Mucosa of descending colon (tissue), 3 donors: ENCODE measurements at regions not wholly inside any gene's neighbourhood (a gene's known extent, or its start where the extent isn't known, plus 50 kb on each side); places are given as distances from the start of the nearest gene placed in this dataset.
"Not testable (repeated sequence)": the region's sequence is repeated elsewhere in the genome, so short reads cannot be mapped to it uniquely, and the experiment has no call there.

Source experiments
- ATAC-seq: fragments of 200-7000 bp; cut with Tn5 transposase; one replicate; pipeline ENCODE4 v1.9.1; 2020; ENCODE audit warnings: mild to moderate bottlenecking, moderate library complexity
- DNase-seq, 3 donors: peaks; one replicate each; pipeline ENCODE4 v3.0.0-alpha.2; 2020
- H3K36me3 ChIP-seq: fragments of 200-600 bp; one replicate; pipeline ENCODE4 v1.8.0; 2021; ENCODE audit warnings: low read depth, mild to moderate bottlenecking
- H3K4me1 ChIP-seq: fragments of 200-600 bp; one replicate; pipeline ENCODE4 v1.8.0; 2021; ENCODE audit warnings: low read depth, mild to moderate bottlenecking
- H3K4me3 ChIP-seq: fragments of 200-600 bp; one replicate; pipeline ENCODE4 v1.8.0; 2021; ENCODE audit warnings: mild to moderate bottlenecking
- H3K9me3 ChIP-seq: fragments of 200-600 bp; one replicate; pipeline ENCODE4 v1.8.0; 2021; ENCODE audit warnings: mild to moderate bottlenecking
- intact Hi-C, 2 donors: fragments of 100-400 bp; cut with DNase I in 1 of 2; cut with micrococcal nuclease in 1 of 2; formaldehyde crosslinking; loops; one replicate each; pipeline versions ENCODE4 v1.11.0 to v1.11.1; 2022; cut with DNase I, micrococcal nuclease
- TF ChIP-seq, protein P1 (sequence below): fragments of 200-600 bp; IDR thresholded peaks from one replicate; pipeline ENCODE4 v1.8.0; 2022; ENCODE audit warnings: antibody characterized with exemption, mild to moderate bottlenecking
- donor health status: DM: no; HTN: no; CAD: no; lungs with moderate emphysema.
- donor health status: DM: no; HTN: no; CAD: no.
- donor health status: DM: no; HTN: yes; CAD: no.

DNA sequence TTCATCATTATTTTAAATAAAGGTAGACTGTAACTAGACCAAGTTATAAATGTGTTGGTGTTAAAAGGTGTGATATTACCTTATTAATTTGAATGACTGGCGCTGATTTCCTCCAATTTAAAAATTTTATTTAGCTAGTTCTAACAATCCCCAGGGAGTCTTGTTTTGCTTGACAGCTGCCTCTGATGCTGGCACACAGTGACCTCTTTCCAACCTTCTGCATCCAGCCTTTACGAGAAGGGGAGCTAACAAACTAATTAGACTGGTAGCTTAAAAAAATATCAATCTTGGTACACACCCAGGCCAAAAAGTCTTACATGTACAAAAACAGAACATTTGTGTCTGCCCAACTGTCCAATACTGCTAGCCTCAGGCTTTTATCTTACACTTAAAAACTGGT is 51.8 kb upstream of the ENPEP start:
- Histone ChIP-seq H3K36me3 (no peaks in the 10 kb centered on the region), H3K4me3 (no peak overlapping the region), H3K4me1 (no peaks in the 10 kb centered on the region), H3K9me3 (no peaks in the 10 kb centered on the region)
- intact Hi-C loops: no loop called here
- TF ChIP-seq, protein P1, sequence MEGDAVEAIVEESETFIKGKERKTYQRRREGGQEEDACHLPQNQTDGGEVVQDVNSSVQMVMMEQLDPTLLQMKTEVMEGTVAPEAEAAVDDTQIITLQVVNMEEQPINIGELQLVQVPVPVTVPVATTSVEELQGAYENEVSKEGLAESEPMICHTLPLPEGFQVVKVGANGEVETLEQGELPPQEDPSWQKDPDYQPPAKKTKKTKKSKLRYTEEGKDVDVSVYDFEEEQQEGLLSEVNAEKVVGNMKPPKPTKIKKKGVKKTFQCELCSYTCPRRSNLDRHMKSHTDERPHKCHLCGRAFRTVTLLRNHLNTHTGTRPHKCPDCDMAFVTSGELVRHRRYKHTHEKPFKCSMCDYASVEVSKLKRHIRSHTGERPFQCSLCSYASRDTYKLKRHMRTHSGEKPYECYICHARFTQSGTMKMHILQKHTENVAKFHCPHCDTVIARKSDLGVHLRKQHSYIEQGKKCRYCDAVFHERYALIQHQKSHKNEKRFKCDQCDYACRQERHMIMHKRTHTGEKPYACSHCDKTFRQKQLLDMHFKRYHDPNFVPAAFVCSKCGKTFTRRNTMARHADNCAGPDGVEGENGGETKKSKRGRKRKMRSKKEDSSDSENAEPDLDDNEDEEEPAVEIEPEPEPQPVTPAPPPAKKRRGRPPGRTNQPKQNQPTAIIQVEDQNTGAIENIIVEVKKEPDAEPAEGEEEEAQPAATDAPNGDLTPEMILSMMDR: no peak
- ATAC-seq: no peak
- no peak for DNase-seq

DNA sequence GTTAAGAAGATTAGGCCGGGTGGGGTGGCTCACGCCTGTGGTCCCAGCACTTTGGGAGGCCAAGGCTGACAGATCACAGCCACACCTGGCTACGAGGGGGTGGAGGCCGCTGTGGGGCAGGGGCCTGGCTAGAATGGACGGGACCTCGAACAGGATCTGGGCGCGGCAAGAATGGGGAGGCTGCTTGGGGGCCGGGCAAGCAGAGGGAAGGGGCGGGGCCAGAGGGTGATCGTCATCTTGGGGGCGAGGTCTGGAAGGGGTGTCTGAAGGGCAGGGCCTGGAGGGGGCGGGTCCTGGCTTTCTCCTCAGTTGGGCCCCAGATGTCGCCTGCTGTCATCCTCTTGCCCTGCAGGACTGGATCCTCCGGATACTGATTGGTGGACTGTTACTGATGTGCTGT is 57.3 kb upstream of the ENPEP start:
- Histone ChIP-seq H3K4me1 (no peaks in the 10 kb centered on the region), H3K9me3 (no peaks in the 10 kb centered on the region), H3K4me3 (no peak overlapping the region), H3K36me3 (no peaks in the 10 kb centered on the region)
- DNase-seq (no peak), ATAC-seq (no peak)
- intact Hi-C loops: no loop called here
- TF ChIP-seq, protein P1: no peak

DNA sequence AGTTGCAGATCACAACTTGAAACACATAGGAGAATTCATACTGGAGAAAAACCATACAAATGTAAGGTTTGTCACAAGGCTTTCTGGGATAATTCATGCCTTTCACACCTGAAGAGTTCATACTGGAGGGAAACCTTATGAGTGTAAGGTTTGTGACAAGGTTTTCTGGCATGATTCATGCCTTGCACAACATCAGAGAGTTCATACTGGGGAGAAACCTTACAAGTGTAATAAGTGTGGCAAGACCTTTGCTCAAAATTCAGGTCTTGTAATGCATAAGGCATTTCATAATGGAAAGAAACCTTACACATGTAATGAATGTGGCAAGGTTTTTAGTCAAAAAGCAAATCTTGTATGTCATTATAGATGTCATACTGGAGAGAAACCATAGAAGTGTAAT is 58.8 kb upstream of the ENPEP start:
- Histone ChIP-seq H3K4me3 (no peak overlapping the region), H3K9me3 (no peaks in the 10 kb centered on the region), H3K4me1 (no peaks in the 10 kb centered on the region), H3K36me3 (no peaks in the 10 kb centered on the region)
- DNase-seq: no peak
- no peak for ATAC-seq
- TF ChIP-seq, protein P1: no peak
- intact Hi-C loops: no loop called here

DNA sequence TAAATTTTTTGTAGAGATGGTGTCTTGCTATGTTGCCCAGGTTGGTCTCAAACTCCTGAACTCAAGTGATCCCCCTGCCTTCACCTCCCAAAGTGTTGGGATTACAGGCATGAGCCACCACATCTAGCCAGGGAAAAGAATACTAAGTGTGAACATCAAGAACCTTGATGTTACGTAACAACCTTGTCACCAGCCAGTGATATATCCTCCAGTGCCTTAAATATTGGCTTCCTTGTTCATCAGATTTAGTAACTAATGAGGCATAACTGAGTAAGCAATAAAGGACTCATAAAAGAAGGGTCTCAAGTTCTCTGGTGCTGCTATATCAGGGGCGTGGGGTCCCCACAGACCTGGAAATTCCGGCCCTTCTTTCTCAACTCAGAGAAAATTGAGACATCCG is 60.5 kb upstream of the ENPEP start:
- TF ChIP-seq, protein P1: no peak
- no peak for ATAC-seq

DNA sequence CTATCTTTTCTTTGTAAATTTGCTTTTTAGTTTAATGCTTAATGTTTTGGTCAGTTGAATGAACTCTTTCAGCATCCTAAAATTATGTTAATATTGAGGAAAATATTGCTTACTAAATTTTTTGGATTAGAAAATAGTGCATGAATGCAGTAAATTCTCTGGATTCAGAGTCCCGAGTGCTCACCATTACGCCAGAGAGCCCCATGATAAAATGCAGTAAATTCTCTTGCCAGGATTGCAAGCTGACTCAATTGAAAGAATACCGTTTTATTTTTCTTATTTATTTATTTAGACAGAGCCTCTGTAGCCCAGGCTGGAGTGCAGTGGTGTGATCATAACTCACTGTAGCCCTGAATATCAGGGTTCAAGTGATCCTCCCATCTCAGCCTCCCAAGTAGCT is 60.9 kb upstream of the ENPEP start:
- DNase-seq: no peak

More for the DNA sequence above, 60.5 kb upstream of the ENPEP start:
- Histone ChIP-seq H3K36me3 (no peaks in the 10 kb centered on the region), H3K4me1 (peaks cover 4% of the 10 kb centered on the region), H3K4me3 (no peak overlapping the region), H3K9me3 (no peaks in the 10 kb centered on the region)
- intact Hi-C loops: no loop called here
- DNase-seq: no peak

DNA sequence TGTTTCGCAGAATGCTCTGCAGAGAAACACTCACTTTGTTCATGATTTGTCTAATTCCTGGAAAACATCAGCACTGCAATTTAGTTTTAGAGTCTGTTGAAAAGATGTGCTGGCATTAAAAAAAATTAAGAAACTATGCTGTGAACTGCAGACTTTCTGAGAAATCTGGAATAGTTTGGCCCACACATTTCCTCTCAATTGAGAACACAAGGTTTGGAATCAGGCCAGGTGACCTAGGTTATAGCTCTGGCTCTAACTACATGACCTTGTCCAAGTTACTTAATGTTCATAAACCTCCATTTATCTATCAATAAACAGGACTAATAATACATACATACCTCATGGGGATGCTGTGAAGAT is 61.4 kb upstream of the ENPEP start:
- ATAC-seq: no peak
- intact Hi-C loops: no loop called here
- Histone ChIP-seq H3K9me3 (no peaks in the 10 kb centered on the region), H3K36me3 (no peaks in the 10 kb centered on the region), H3K4me3 (no peak overlapping the region), H3K4me1 (peaks cover 4% of the 10 kb centered on the region)
- TF ChIP-seq, protein P1: no peak
- DNase-seq: no peak

More for the DNA sequence above, 60.9 kb upstream of the ENPEP start:
- Histone ChIP-seq H3K36me3 (no peaks in the 10 kb centered on the region), H3K4me3 (no peak overlapping the region), H3K4me1 (peaks cover 4% of the 10 kb centered on the region), H3K9me3 (no peaks in the 10 kb centered on the region)
- ATAC-seq: no peak
- intact Hi-C loops: no loop called here
- TF ChIP-seq, protein P1: no peak

DNA sequence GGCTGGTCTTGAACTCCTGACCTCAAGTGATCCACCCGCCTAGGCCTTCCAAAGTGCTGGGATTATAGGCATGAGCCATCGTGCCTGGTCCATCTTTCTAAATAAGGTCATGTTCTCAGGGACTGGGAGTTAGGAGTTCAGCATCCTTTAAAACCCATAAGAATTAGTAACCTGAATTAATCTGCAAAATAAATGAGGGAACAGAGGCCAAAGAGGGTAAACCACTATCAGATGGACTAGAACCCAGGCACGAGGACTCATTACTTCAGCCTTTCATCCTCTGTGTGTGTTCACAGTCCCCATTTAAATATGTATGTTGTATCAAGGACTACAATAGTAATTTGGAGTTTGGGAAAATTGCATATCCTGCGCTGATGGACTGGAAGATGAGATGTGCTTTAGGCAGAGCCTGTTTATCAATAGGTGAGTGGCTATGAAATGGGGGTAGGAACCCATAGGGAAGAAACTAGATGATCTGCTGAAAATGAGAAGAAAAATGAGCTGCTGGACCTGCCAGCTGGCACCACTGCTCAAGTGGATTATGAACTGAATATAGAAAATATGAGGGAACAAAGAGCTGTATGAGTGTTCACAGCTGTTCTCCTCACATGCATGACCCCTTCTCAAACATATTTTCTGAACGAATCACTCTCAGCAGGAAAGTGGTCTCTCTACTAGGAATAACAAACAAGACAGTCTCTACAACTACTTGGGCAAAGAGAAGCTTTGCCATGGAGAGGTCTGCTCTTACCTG is 62.0 kb upstream of the ENPEP start:
- intact Hi-C loops, H3K4me3 ChIP-seq, DNase-seq, H3K36me3 ChIP-seq, ATAC-seq, H3K4me1 ChIP-seq, H3K9me3 ChIP-seq: not testable (repeated sequence)
